GM23338 (cell line): ENCODE measurements at regions not wholly inside any gene's neighbourhood (a gene's known extent, or its start where the extent isn't known, plus 50 kb on each side); places are given as distances from the start of the nearest gene placed in this dataset.

Experiments used
- ATAC-seq: fragments of 200-7000 bp; cut with Tn5 transposase; 3 replicates; pipeline ENCODE4 v1.9.1; 2020
- DNase-seq: peaks from one replicate; pipeline ENCODE4 v3.0.0-alpha.2; 2015; ENCODE audit warnings: low spot score
- H2AFZ ChIP-seq: fragments of 200-600 bp; sonication (generic); 2 replicates; pipeline ENCODE4 v1.8.0; 2016; ENCODE audit warnings: antibody characterized with exemption, mild to moderate bottlenecking, moderate library complexity
- H3F3A ChIP-seq: fragments of 200-600 bp; sonication (generic); replicated peaks from 2 replicates; pipeline ENCODE4 v1.8.0; 2017; ENCODE audit warnings: antibody characterized with exemption, mixed run types, low read depth
- H3K27ac ChIP-seq: fragments of 200-600 bp; sonication (generic); 2 replicates; pipeline ENCODE4 v1.6.1; 2016; ENCODE audit warnings: low read depth
- H3K27me3 ChIP-seq: fragments of 200-600 bp; sonication (generic); 2 replicates; pipeline ENCODE4 v1.8.0; 2016; ENCODE audit warnings: mild to moderate bottlenecking, mixed run types, moderate library complexity; ENCODE audit not compliant: insufficient read depth
- H3K36me3 ChIP-seq: fragments of 200-600 bp; sonication (generic); 2 replicates; pipeline ENCODE4 v1.8.0; 2016; ENCODE audit warnings: mild to moderate bottlenecking; ENCODE audit not compliant: insufficient read depth
- H3K4me1 ChIP-seq: fragments of 200-600 bp; sonication (generic); 2 replicates; pipeline ENCODE4 v1.8.0; 2016; ENCODE audit warnings: mild to moderate bottlenecking, moderate library complexity; ENCODE audit not compliant: insufficient read depth
- H3K4me2 ChIP-seq: fragments of 200-600 bp; sonication (generic); 2 replicates; pipeline ENCODE4 v1.7.1; 2017; ENCODE audit warnings: mixed run types
- H3K4me3 ChIP-seq: fragments of 200-600 bp; sonication (generic); 2 replicates; pipeline ENCODE4 v1.6.1; 2016; ENCODE audit warnings: mixed run types
- H3K79me2 ChIP-seq: fragments of 200-600 bp; sonication (generic); replicated peaks from 2 replicates; pipeline ENCODE4 v1.8.0; 2017; ENCODE audit warnings: mild to moderate bottlenecking; ENCODE audit not compliant: insufficient read depth
- H3K9me2 ChIP-seq: fragments of 200-600 bp; sonication (generic); 2 replicates; pipeline ENCODE4 v1.8.0; 2017; ENCODE audit not compliant: insufficient read depth
- H4K20me1 ChIP-seq: fragments of 200-600 bp; sonication (generic); replicated peaks from 2 replicates; pipeline ENCODE4 v1.8.0; 2017; ENCODE audit warnings: mild to moderate bottlenecking; ENCODE audit not compliant: insufficient read depth
- H3K27ac Mint-ChIP-seq: 2 replicates; pipeline ENCODE4 v1.8.0; 2020; ENCODE audit warnings: inconsistent platforms, mild to moderate bottlenecking, moderate library complexity, mixed read lengths
- H3K27me3 Mint-ChIP-seq: 3 replicates; pipeline ENCODE4 v1.8.0; 2022; ENCODE audit warnings: low read depth, mild to moderate bottlenecking, moderate library complexity, mixed read lengths, inconsistent platforms; ENCODE audit not compliant: insufficient read depth, poor library complexity
- H3K36me3 Mint-ChIP-seq: 3 replicates; pipeline ENCODE4 v1.8.0; 2021; ENCODE audit warnings: low read depth, mild to moderate bottlenecking, inconsistent platforms, moderate library complexity, mixed read lengths
- H3K4me1 Mint-ChIP-seq: 3 replicates; pipeline ENCODE4 v1.8.0; 2020; ENCODE audit warnings: mild to moderate bottlenecking, inconsistent platforms, mixed read lengths
- H3K4me3 Mint-ChIP-seq: 3 replicates; pipeline ENCODE4 v1.8.0; 2021; ENCODE audit warnings: moderate library complexity, mild to moderate bottlenecking, inconsistent platforms, mixed read lengths
- H3K9me3 Mint-ChIP-seq: 3 replicates; pipeline ENCODE4 v1.8.0; 2020; ENCODE audit warnings: moderate library complexity, mild to moderate bottlenecking, inconsistent platforms, mixed read lengths
- CREB1 ChIP-seq: fragments of 250-450 bp; sonication (Bioruptor Pico); IDR thresholded peaks from 2 replicates; pipeline ENCODE4 v1.5.0; 2020; ENCODE audit warnings: low read depth, mild to moderate bottlenecking, moderate library complexity
- CTCF ChIP-seq, 2 experiments: fragments of 200-600 bp in 1 of 2; sonication (generic) in 1 of 2; conservative IDR thresholded peaks; 2 replicates each; pipeline versions ENCODE4 v1.5.1 to v1.6.1; 2016 to 2017; ENCODE audit warnings: antibody characterized with exemption in 2 of 2, low read depth in 2 of 2, mild to moderate bottlenecking in 2 of 2, moderate library complexity in 1 of 2
- EZH2 ChIP-seq: fragments of 200-600 bp; sonication (generic); IDR thresholded peaks from one replicate; pipeline ENCODE4 v1.8.0; 2017; ENCODE audit warnings: antibody characterized with exemption, mild to moderate bottlenecking, low read depth; ENCODE audit not compliant: unreplicated experiment
- EZH2phosphoT487 ChIP-seq: fragments of 200-600 bp; sonication (generic); IDR thresholded peaks from one replicate; pipeline ENCODE4 v1.8.1; 2018; ENCODE audit warnings: antibody characterized with exemption; ENCODE audit not compliant: unreplicated experiment
- JUNB ChIP-seq: IDR thresholded peaks from one replicate; pipeline ENCODE4 v1.6.1; 2016; ENCODE audit warnings: antibody characterized with exemption; ENCODE audit not compliant: unreplicated experiment
- NANOG ChIP-seq: IDR thresholded peaks from 2 replicates; pipeline ENCODE4 v1.6.1; 2016; ENCODE audit warnings: antibody characterized with exemption, borderline replicate concordance
- POLR2AphosphoS5 ChIP-seq: IDR thresholded peaks from 2 replicates; pipeline ENCODE4 v1.6.1; 2016; ENCODE audit warnings: antibody characterized with exemption, low read depth
- STAT1 ChIP-seq: IDR thresholded peaks from one replicate; pipeline ENCODE4 v1.6.1; 2016; ENCODE audit warnings: antibody characterized with exemption; ENCODE audit not compliant: unreplicated experiment
- ZNF114 ChIP-seq: fragments of 250-450 bp; sonication (Bioruptor Pico); IDR thresholded peaks from 2 replicates; pipeline ENCODE4 v1.5.0; 2020; ENCODE audit warnings: mild to moderate bottlenecking, moderate library complexity
- ZNF331 ChIP-seq: fragments of 250-450 bp; sonication (Bioruptor Pico); IDR thresholded peaks from 2 replicates; pipeline ENCODE4 v1.5.0; 2020; ENCODE audit warnings: low read depth, mild to moderate bottlenecking, moderate library complexity
- ZNF462 ChIP-seq: fragments of 250-450 bp; sonication (Bioruptor Pico); IDR thresholded peaks from 2 replicates; pipeline ENCODE4 v1.5.0; 2020; ENCODE audit warnings: mild to moderate bottlenecking, moderate library complexity
- TF ChIP-seq, protein P1 (sequence below): IDR thresholded peaks from one replicate; pipeline ENCODE4 v1.6.1; 2018; ENCODE audit warnings: antibody characterized with exemption; ENCODE audit not compliant: unreplicated experiment
- TF ChIP-seq, protein P2 (sequence below): IDR thresholded peaks from 2 replicates; pipeline ENCODE4 v1.6.1; 2016; ENCODE audit warnings: antibody characterized with exemption

DNA sequence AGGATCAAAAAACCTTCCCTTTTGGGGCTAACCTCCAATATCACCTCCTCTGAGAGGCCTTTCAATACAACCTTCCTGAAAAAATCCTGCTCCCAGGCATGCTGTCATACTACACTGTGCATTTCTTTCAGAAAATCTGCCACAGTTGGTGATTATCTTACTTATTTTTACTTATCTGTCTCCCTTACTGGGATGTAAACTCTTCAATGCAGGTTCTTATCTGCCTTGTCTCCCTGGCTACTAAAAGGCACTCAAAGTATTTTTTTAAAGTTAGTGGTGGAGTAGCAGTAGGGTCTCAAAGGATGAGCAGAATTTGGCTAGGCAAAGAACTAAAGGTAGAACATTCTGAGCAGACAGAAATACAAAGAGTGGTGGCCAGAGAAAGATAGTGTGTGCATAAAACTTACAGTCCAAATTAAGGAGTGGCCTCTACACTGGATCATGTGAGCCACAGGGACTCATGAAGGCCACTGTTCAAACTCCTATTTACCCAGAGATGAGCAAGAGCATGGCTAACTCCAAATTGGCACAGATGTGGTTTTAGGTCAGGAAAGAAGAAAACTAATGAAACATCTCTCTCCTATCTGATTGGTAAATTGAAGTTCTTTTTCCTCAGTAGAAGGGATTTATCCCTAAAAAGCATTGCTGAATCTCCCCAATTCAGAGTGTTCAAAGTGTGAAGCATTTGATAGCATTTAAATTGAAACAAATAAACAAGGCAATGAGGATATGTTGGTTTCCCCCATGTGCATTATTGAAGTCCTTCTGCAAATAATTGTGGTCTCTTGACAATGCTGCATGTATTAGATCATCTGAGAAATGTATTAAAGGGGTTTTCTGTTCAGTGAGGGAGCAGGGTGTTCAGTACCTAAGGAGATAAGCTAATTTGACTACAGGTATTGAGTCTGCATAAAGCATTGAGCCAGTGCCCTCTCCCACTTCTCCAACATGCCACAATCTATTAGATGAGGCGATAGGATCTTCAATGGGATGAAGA lies 285.5 kb downstream of the MREG start:
- Mint-ChIP-seq H3K36me3 (no peaks in the 10 kb centered on the region), H3K4me1 (no peaks in the 10 kb centered on the region), H3K27me3 (no peaks in the 10 kb centered on the region), H3K27ac (no peak overlapping the region), H3K4me3 (no peak overlapping the region), H3K9me3 (no peaks in the 10 kb centered on the region)
- DNase-seq: no peak
- no peaks in the 10 kb centered on the region for H3K79me2 ChIP-seq
- H2AFZ ChIP-seq: peak overlapping the region; percentile 23; the same call in 1 of the 2 replicates
- ATAC-seq: no peak
- no peak overlapping the region for H3K4me3 ChIP-seq
- no peaks in the 10 kb centered on the region for H3K4me1 ChIP-seq
- H3K36me3 ChIP-seq: no peaks in the 10 kb centered on the region; the same call in 1 of the 2 replicates
- H3K4me2 ChIP-seq: no peak overlapping the region
- no peaks in the 10 kb centered on the region for H3K9me2 ChIP-seq
- TF ChIP-seq POLR2AphosphoS5 (no peak), CREB1 (CRISPR knock-in tag) (no peak), ZNF462 (CRISPR knock-in tag) (no peak), CTCF (conservative IDR thresholded peaks at IDR 0.05; ENCODE audit: low read depth in 2 of 2) (no peak), STAT1 (no peak), EZH2 (no peak), ZNF114 (CRISPR knock-in tag) (no peak), JUNB (no peak), NANOG (no peak), ZNF331 (no peak), EZH2phosphoT487 (no peak)
- TF ChIP-seq, protein P1, sequence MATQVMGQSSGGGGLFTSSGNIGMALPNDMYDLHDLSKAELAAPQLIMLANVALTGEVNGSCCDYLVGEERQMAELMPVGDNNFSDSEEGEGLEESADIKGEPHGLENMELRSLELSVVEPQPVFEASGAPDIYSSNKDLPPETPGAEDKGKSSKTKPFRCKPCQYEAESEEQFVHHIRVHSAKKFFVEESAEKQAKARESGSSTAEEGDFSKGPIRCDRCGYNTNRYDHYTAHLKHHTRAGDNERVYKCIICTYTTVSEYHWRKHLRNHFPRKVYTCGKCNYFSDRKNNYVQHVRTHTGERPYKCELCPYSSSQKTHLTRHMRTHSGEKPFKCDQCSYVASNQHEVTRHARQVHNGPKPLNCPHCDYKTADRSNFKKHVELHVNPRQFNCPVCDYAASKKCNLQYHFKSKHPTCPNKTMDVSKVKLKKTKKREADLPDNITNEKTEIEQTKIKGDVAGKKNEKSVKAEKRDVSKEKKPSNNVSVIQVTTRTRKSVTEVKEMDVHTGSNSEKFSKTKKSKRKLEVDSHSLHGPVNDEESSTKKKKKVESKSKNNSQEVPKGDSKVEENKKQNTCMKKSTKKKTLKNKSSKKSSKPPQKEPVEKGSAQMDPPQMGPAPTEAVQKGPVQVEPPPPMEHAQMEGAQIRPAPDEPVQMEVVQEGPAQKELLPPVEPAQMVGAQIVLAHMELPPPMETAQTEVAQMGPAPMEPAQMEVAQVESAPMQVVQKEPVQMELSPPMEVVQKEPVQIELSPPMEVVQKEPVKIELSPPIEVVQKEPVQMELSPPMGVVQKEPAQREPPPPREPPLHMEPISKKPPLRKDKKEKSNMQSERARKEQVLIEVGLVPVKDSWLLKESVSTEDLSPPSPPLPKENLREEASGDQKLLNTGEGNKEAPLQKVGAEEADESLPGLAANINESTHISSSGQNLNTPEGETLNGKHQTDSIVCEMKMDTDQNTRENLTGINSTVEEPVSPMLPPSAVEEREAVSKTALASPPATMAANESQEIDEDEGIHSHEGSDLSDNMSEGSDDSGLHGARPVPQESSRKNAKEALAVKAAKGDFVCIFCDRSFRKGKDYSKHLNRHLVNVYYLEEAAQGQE: no peak
- TF ChIP-seq, protein P2, sequence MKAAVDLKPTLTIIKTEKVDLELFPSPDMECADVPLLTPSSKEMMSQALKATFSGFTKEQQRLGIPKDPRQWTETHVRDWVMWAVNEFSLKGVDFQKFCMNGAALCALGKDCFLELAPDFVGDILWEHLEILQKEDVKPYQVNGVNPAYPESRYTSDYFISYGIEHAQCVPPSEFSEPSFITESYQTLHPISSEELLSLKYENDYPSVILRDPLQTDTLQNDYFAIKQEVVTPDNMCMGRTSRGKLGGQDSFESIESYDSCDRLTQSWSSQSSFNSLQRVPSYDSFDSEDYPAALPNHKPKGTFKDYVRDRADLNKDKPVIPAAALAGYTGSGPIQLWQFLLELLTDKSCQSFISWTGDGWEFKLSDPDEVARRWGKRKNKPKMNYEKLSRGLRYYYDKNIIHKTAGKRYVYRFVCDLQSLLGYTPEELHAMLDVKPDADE: no peak
- no peaks in the 10 kb centered on the region for H4K20me1 ChIP-seq
- H3F3A ChIP-seq: no peaks in the 10 kb centered on the region
- no peaks in the 10 kb centered on the region for H3K27me3 ChIP-seq
- H3K27ac ChIP-seq: no peak overlapping the region
